ENCODE measurements at regions not wholly inside any gene's neighbourhood (a gene's known extent, or its start where the extent isn't known, plus 50 kb on each side); places are given as distances from the start of the nearest gene placed in this dataset.

DNA sequence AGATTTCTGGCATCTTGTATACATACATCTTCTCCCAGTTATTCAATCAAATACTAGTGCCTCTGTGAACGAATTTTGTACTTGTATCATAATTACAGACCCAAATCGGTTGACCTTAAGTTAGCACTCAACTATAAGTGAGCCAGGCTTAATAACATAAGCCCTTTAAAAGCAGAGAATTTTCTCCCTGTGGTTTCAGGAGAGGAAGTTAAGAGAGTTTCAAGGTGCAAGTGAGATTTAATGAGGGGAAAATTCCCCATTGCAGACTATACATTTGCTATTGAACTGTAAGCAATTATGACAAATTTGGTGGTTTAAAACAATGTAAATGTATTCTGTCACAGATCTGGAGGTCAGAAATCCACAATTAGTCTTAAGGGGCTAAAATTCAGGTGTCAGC lies 261.9 kb upstream of the NREP start:
- no peak for DNase-seq
- Mint-ChIP-seq H3K9me3 (no peaks in the 10 kb centered on the region), H3K4me1 (no peaks in the 10 kb centered on the region)

DNA sequence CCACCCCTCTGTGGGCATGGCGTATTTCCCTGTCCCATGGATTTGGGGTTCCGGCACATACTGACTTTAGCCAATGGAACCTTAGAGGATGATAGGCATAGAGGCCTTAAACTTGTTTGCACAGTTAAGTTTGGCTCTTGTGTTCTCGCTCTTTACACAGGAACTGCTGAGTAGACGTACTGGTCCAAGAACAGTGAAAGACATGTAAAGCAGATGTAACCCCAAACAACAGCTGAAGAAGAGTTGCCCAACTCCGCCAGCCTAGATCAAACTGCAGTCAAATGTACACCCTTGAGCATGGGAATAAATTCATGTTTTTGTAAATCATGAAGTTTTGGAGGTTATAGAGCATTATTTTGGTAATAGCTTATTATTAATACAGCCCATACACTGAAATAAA lies 260.0 kb upstream of the NREP start:
- no peaks in the 10 kb centered on the region for H3K36me3 Mint-ChIP-seq
- no peaks in the 10 kb centered on the region for H3K9me3 ChIP-seq
- CTCF ChIA-PET = no interaction called here
- H3K27ac Mint-ChIP-seq = no peak overlapping the region
- POLR2A ChIA-PET = no interaction called here
- H3K27me3 Mint-ChIP-seq = no peaks in the 10 kb centered on the region
- no peaks in the 10 kb centered on the region for H3K4me1 Mint-ChIP-seq
- H3K4me1 ChIP-seq (ENCODE audit: control insufficient read depth in 1 of 2, extremely low read depth in 1 of 2, insufficient read depth in 2 of 2, low read length in 2 of 2) = no peaks in the 10 kb centered on the region
- H3K9me3 Mint-ChIP-seq = no peaks in the 10 kb centered on the region
- ATAC-seq (replicated peaks in 1 of 4) (no peak), DNase-seq (no peak)
- no peak overlapping the region for H3K27ac ChIP-seq (ENCODE audit: low read length)
- H3K27me3 ChIP-seq (replicated peaks in 1 of 2; ENCODE audit: control insufficient read depth in 2 of 2, extremely low read depth in 1 of 2, insufficient read depth in 2 of 2, low read length in 1 of 2) = no peaks in the 10 kb centered on the region
- H3K36me3 ChIP-seq (ENCODE audit: control insufficient read depth in 2 of 2, extremely low read depth in 1 of 2, insufficient read depth in 1 of 2, low read length in 1 of 2) = no peaks in the 10 kb centered on the region
- H3K4me3 ChIP-seq (ENCODE audit: control insufficient read depth in 1 of 2, extremely low read depth in 1 of 2, low read length in 1 of 2) = no peak overlapping the region
- no peak overlapping the region for H3K4me3 Mint-ChIP-seq
- WGBS (ENCODE audit: insufficient coverage) = 94% methylated on average over 3 of the region's 5 CpGs

More for the DNA sequence above, 261.9 kb upstream of the NREP start:
- no peak for ATAC-seq (replicated peaks in 1 of 4)
- ChIA-PET POLR2A (no interaction called here), CTCF (no interaction called here)
- Mint-ChIP-seq H3K27me3 (no peaks in the 10 kb centered on the region), H3K27ac (no peak overlapping the region), H3K4me3 (no peak overlapping the region), H3K36me3 (no peaks in the 10 kb centered on the region)
- Histone ChIP-seq H3K9me3 (no peaks in the 10 kb centered on the region), H3K27me3 (replicated peaks in 1 of 2; ENCODE audit: control insufficient read depth in 2 of 2, extremely low read depth in 1 of 2, insufficient read depth in 2 of 2, low read length in 1 of 2) (no peaks in the 10 kb centered on the region), H3K4me1 (ENCODE audit: control insufficient read depth in 1 of 2, extremely low read depth in 1 of 2, insufficient read depth in 2 of 2, low read length in 2 of 2) (no peaks in the 10 kb centered on the region), H3K4me3 (ENCODE audit: control insufficient read depth in 1 of 2, extremely low read depth in 1 of 2, low read length in 1 of 2) (no peak overlapping the region), H3K27ac (ENCODE audit: low read length) (no peak overlapping the region), H3K36me3 (ENCODE audit: control insufficient read depth in 2 of 2, extremely low read depth in 1 of 2, insufficient read depth in 1 of 2, low read length in 1 of 2) (no peaks in the 10 kb centered on the region)
- WGBS (ENCODE audit: insufficient coverage) = no CpG with 5 or more reads among the region's 2 CpGs

GRCh38 chr5:112014783-112015395 lies 257.9 kb upstream of the NREP start:
- DNase-seq (no peak), ATAC-seq (replicated peaks in 1 of 4) (no peak)
- no peaks in the 10 kb centered on the region for H3K4me1 ChIP-seq (ENCODE audit: control insufficient read depth in 1 of 2, extremely low read depth in 1 of 2, insufficient read depth in 2 of 2, low read length in 2 of 2)
- H3K36me3 ChIP-seq (ENCODE audit: control insufficient read depth in 2 of 2, extremely low read depth in 1 of 2, insufficient read depth in 1 of 2, low read length in 1 of 2) = no peaks in the 10 kb centered on the region
- Mint-ChIP-seq H3K36me3 (no peaks in the 10 kb centered on the region), H3K27ac (no peak overlapping the region), H3K4me1 (no peaks in the 10 kb centered on the region), H3K9me3 (no peaks in the 10 kb centered on the region), H3K4me3 (no peak overlapping the region), H3K27me3 (no peaks in the 10 kb centered on the region)
- no peak overlapping the region for H3K27ac ChIP-seq (ENCODE audit: low read length)
- CTCF ChIA-PET = no interaction called here
- H3K27me3 ChIP-seq (replicated peaks in 1 of 2; ENCODE audit: control insufficient read depth in 2 of 2, extremely low read depth in 1 of 2, insufficient read depth in 2 of 2, low read length in 1 of 2) = no peaks in the 10 kb centered on the region
- no peak overlapping the region for H3K4me3 ChIP-seq (ENCODE audit: control insufficient read depth in 1 of 2, extremely low read depth in 1 of 2, low read length in 1 of 2)
- POLR2A ChIA-PET = no interaction called here
- no peaks in the 10 kb centered on the region for H3K9me3 ChIP-seq

- Histone ChIP-seq H3K27ac (ENCODE audit: low read length) (no peak overlapping the region), H3K4me3 (ENCODE audit: control insufficient read depth in 1 of 2, extremely low read depth in 1 of 2, low read length in 1 of 2) (no peak overlapping the region), H3K4me1 (ENCODE audit: control insufficient read depth in 1 of 2, extremely low read depth in 1 of 2, insufficient read depth in 2 of 2, low read length in 2 of 2) (no peaks in the 10 kb centered on the region), H3K27me3 (replicated peaks in 1 of 2; ENCODE audit: control insufficient read depth in 2 of 2, extremely low read depth in 1 of 2, insufficient read depth in 2 of 2, low read length in 1 of 2) (no peaks in the 10 kb centered on the region), H3K36me3 (ENCODE audit: control insufficient read depth in 2 of 2, extremely low read depth in 1 of 2, insufficient read depth in 1 of 2, low read length in 1 of 2) (no peaks in the 10 kb centered on the region), H3K9me3 (no peaks in the 10 kb centered on the region)
- ATAC-seq (replicated peaks in 1 of 4) (no peak), DNase-seq (no peak)
- CTCF ChIA-PET = no interaction called here
- Mint-ChIP-seq H3K4me3 (no peak overlapping the region), H3K27ac (no peak overlapping the region), H3K4me1 (no peaks in the 10 kb centered on the region), H3K36me3 (no peaks in the 10 kb centered on the region), H3K27me3 (no peaks in the 10 kb centered on the region), H3K9me3 (no peaks in the 10 kb centered on the region)
- POLR2A ChIA-PET = no interaction called here
Measured at GRCh38 chr5:112013660-112014059, 256.7 kb upstream of the NREP start.

GRCh38 chr5:112012104-112012503 lies 255.1 kb upstream of the NREP start:
- Histone ChIP-seq H3K4me3 (ENCODE audit: control insufficient read depth in 1 of 2, extremely low read depth in 1 of 2, low read length in 1 of 2) (no peak overlapping the region), H3K27me3 (replicated peaks in 1 of 2; ENCODE audit: control insufficient read depth in 2 of 2, extremely low read depth in 1 of 2, insufficient read depth in 2 of 2, low read length in 1 of 2) (no peaks in the 10 kb centered on the region), H3K27ac (ENCODE audit: low read length) (no peak overlapping the region), H3K9me3 (no peaks in the 10 kb centered on the region), H3K36me3 (ENCODE audit: control insufficient read depth in 2 of 2, extremely low read depth in 1 of 2, insufficient read depth in 1 of 2, low read length in 1 of 2) (no peaks in the 10 kb centered on the region), H3K4me1 (ENCODE audit: control insufficient read depth in 1 of 2, extremely low read depth in 1 of 2, insufficient read depth in 2 of 2, low read length in 2 of 2) (no peaks in the 10 kb centered on the region)
- Mint-ChIP-seq H3K4me1 (no peaks in the 10 kb centered on the region), H3K9me3 (no peaks in the 10 kb centered on the region), H3K4me3 (no peak overlapping the region), H3K27me3 (no peaks in the 10 kb centered on the region), H3K36me3 (no peaks in the 10 kb centered on the region), H3K27ac (no peak overlapping the region)
- ATAC-seq (replicated peaks in 1 of 4) (no peak), DNase-seq (no peak)
- CTCF ChIA-PET = no interaction called here
- POLR2A ChIA-PET = no interaction called here
- no CpG with 5 or more reads among the region's 1 CpG for whole genome bisulfite sequencing (ENCODE audit: insufficient coverage)

- ChIA-PET POLR2A (no interaction called here), CTCF (no interaction called here)
- Mint-ChIP-seq H3K9me3 (no peaks in the 10 kb centered on the region), H3K27me3 (no peaks in the 10 kb centered on the region), H3K4me1 (no peaks in the 10 kb centered on the region), H3K36me3 (no peaks in the 10 kb centered on the region), H3K27ac (no peak overlapping the region), H3K4me3 (no peak overlapping the region)
- DNase-seq (no peak), ATAC-seq (replicated peaks in 1 of 4) (no peak)
- no peaks in the 10 kb centered on the region for H3K36me3 ChIP-seq (ENCODE audit: control insufficient read depth in 2 of 2, extremely low read depth in 1 of 2, insufficient read depth in 1 of 2, low read length in 1 of 2)
- H3K27ac ChIP-seq (ENCODE audit: low read length) = no peak overlapping the region
- 93% methylated on average over 3 of the region's 3 CpGs for WGBS (ENCODE audit: insufficient coverage)
- no peaks in the 10 kb centered on the region for H3K4me1 ChIP-seq (ENCODE audit: control insufficient read depth in 1 of 2, extremely low read depth in 1 of 2, insufficient read depth in 2 of 2, low read length in 2 of 2)
- H3K27me3 ChIP-seq (replicated peaks in 1 of 2; ENCODE audit: control insufficient read depth in 2 of 2, extremely low read depth in 1 of 2, insufficient read depth in 2 of 2, low read length in 1 of 2) = no peaks in the 10 kb centered on the region
- no peaks in the 10 kb centered on the region for H3K9me3 ChIP-seq
- no peak overlapping the region for H3K4me3 ChIP-seq (ENCODE audit: control insufficient read depth in 1 of 2, extremely low read depth in 1 of 2, low read length in 1 of 2)
Measured at GRCh38 chr5:112010475-112010874, 253.5 kb upstream of the NREP start.

- Mint-ChIP-seq H3K9me3 (no peaks in the 10 kb centered on the region), H3K4me1 (no peaks in the 10 kb centered on the region), H3K27ac (no peak overlapping the region), H3K36me3 (no peaks in the 10 kb centered on the region), H3K27me3 (no peaks in the 10 kb centered on the region), H3K4me3 (no peak overlapping the region)
- no peaks in the 10 kb centered on the region for H3K36me3 ChIP-seq (ENCODE audit: control insufficient read depth in 2 of 2, extremely low read depth in 1 of 2, insufficient read depth in 1 of 2, low read length in 1 of 2)
- CTCF ChIA-PET = no interaction called here
- DNase-seq (no peak), ATAC-seq (replicated peaks in 1 of 4) (no peak)
- no peaks in the 10 kb centered on the region for H3K4me1 ChIP-seq (ENCODE audit: control insufficient read depth in 1 of 2, extremely low read depth in 1 of 2, insufficient read depth in 2 of 2, low read length in 2 of 2)
- no peak overlapping the region for H3K4me3 ChIP-seq (ENCODE audit: control insufficient read depth in 1 of 2, extremely low read depth in 1 of 2, low read length in 1 of 2)
- no peaks in the 10 kb centered on the region for H3K9me3 ChIP-seq
- no peaks in the 10 kb centered on the region for H3K27me3 ChIP-seq (replicated peaks in 1 of 2; ENCODE audit: control insufficient read depth in 2 of 2, extremely low read depth in 1 of 2, insufficient read depth in 2 of 2, low read length in 1 of 2)
- POLR2A ChIA-PET = no interaction called here
- no peak overlapping the region for H3K27ac ChIP-seq (ENCODE audit: low read length)
Measured at GRCh38 chr5:112006721-112007120, 249.7 kb upstream of the NREP start.

Measured in T-cell (primary cell).